Tongue (tissue), 1 donor: ENCODE measurements at regions not wholly inside any gene's neighbourhood (a gene's known extent, or its start where the extent isn't known, plus 50 kb on each side); places are given as distances from the start of the nearest gene placed in this dataset.
"Not testable (repeated sequence)": the region's sequence is repeated elsewhere in the genome, so short reads cannot be mapped to it uniquely, and the experiment has no call there.

Experiments
- DNase-seq: peaks from one replicate; pipeline ENCODE4 v3.0.0-alpha.2; 2015

GRCh38 chr10:33956322-33956721, 621.9 kb upstream of the NRP1 start:
- not testable (repeated sequence) for DNase-seq

GRCh38 chr10:33955676-33956075, 621.2 kb upstream of the NRP1 start:
- peak; percentile 10 for DNase-seq

- DNase-seq: no peak
Observed at GRCh38 chr10:33952692-33953360, 618.4 kb upstream of the NRP1 start.

GRCh38 chr10:33950206-33950605, 615.7 kb upstream of the NRP1 start:
- peak; percentile 17 for DNase-seq

GRCh38 chr10:33947544-33947943, 613.1 kb upstream of the NRP1 start:
- no peak for DNase-seq

- no peak for DNase-seq
Observed at GRCh38 chr10:33945051-33945450, 610.6 kb upstream of the NRP1 start.

- DNase-seq: no peak
Observed at GRCh38 chr10:33942508-33942907, 608.0 kb upstream of the NRP1 start.

GRCh38 chr10:33939892-33940291, 605.4 kb upstream of the NRP1 start:
- peak; percentile 13 for DNase-seq

GRCh38 chr10:33939410-33939809, 604.9 kb upstream of the NRP1 start:
- DNase-seq: peak; percentile 42

- DNase-seq: no peak
Observed at GRCh38 chr10:33938001-33938400, 603.5 kb upstream of the NRP1 start.

GRCh38 chr10:33937036-33937730, 602.7 kb upstream of the NRP1 start:
- DNase-seq: peak; percentile 6

- DNase-seq: no peak
Observed at GRCh38 chr10:33935350-33935749, 600.9 kb upstream of the NRP1 start.

- no peak for DNase-seq
Observed at GRCh38 chr10:33930079-33930478, 595.6 kb upstream of the NRP1 start.

GRCh38 chr10:33927347-33927746, 592.9 kb upstream of the NRP1 start:
- DNase-seq: peak; percentile 16

GRCh38 chr10:33921970-33922605, 587.6 kb upstream of the NRP1 start:
- DNase-seq: no peak

GRCh38 chr10:33920351-33920750, 585.9 kb upstream of the NRP1 start:
- no peak for DNase-seq

GRCh38 chr10:33919244-33919643, 584.8 kb upstream of the NRP1 start:
- no peak for DNase-seq

- DNase-seq: peak; percentile 67
Observed at GRCh38 chr10:33917069-33917780, 582.8 kb upstream of the NRP1 start.

- no peak for DNase-seq
Observed at GRCh38 chr10:33914746-33915145, 580.3 kb upstream of the NRP1 start.

GRCh38 chr10:33913194-33913593, 578.7 kb upstream of the NRP1 start:
- DNase-seq: no peak

- DNase-seq: not testable (repeated sequence)
Observed at GRCh38 chr10:33909476-33909875, 575.0 kb upstream of the NRP1 start.

- no peak for DNase-seq
Observed at GRCh38 chr10:33901166-33901565, 566.7 kb upstream of the NRP1 start.

- DNase-seq: peak; percentile 30
Observed at GRCh38 chr10:33900596-33900995, 566.1 kb upstream of the NRP1 start.
